Stimulated activated CD4-positive, alpha-beta T cell treated with anti-CD3 and anti-CD28 coated beads, Interleukin-1b, Interleukin-23, amount 100 ng/mL, for 4 hours (primary cell): ENCODE measurements at regions not wholly inside any gene's neighbourhood (a gene's known extent, or its start where the extent isn't known, plus 50 kb on each side); places are given as distances from the start of the nearest gene placed in this dataset.

ENCODE experiments used
- DNase-seq, 2 donors: peaks; one replicate each; pipeline ENCODE4 v3.0.0-alpha.2; 2020; ENCODE audit warnings: low read depth in 2 of 2

DNA sequence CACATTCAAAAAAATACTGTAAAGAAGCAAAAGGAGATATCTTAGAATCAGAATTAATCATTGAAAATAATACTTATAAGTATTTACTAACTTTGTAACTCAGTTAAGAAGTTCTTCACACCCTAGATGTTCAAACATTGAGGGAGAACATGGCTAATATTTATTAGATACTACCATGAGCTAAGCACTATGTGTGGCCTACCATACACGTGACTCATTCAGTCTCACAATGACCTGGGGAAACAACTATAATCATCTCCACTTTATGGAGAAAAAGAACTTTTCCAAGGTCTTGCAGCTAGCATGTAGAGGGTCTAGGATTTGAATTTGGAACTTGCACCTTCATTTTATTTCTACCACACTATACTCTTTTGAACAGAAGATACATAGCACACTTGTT lies 361.9 kb upstream of the CFAP20DC start:
- no peak for DNase-seq

GRCh38 chr3:59411186-59411585 lies 361.4 kb upstream of the CFAP20DC start:
- DNase-seq: no peak

GRCh38 chr3:59408047-59408624 lies 358.3 kb upstream of the CFAP20DC start:
- no peak for DNase-seq

GRCh38 chr3:59407425-59407824 lies 357.6 kb upstream of the CFAP20DC start:
- DNase-seq: no peak

DNA sequence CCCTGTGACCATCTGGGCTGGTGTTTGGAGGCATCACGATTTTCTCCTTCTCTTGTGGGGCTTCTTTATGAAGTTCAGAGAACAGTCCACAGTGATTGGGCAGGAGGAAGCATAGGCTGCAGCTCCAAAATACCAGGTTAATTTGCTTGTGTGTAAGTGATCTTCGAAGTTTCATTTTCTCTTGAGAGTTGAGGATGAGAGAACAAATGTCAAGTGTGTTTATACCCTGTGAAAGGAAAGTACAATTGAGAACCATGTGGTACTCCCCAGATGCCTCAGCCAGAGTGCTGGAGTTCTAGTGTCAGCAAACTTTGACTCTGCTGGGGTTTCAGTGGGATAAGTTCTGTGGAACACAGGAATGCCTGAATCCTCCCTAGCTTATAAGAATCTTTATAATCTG lies 357.1 kb upstream of the CFAP20DC start:
- no peak for DNase-seq

DNA sequence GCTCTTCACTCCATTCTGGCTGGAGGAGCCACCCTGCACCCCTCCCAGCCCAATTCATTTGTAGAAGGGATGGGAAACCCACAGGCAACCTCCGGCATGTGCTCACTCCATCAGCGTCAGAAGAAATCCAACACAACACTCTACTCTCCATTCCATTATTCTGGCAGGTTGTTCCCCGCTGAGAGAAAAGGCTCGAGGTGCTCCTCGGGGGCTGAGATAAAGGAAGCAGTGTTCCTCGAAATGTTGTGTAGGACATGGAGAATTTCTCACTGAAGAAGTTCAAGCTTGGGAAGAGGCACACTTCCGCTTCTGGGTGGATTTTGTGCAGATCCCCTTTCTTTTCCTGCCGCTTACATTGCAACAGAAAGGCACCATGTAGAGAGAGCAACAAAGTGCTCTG lies 355.0 kb upstream of the CFAP20DC start:
- DNase-seq: no peak

DNA sequence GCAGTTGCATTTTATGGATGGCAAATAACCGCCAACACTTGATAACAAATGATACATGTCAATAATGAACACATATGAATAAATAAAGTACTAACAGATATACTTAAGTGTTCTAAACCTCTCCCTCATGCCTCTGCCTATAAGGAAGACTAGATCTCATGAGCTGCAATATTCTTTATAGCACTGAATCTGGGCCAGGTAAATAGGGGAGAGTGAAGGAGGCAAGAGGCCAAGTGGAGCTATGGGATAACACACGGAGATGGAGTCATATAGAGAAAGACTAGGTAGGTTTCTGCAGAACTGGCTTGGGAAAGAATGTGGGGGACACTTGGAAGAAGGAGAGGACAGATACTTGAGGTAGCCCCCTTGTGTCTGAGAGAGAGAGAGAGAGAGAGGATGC lies 354.2 kb upstream of the CFAP20DC start:
- no peak for DNase-seq

GRCh38 chr3:59401924-59402323 lies 352.1 kb upstream of the CFAP20DC start:
- no peak for DNase-seq

DNA sequence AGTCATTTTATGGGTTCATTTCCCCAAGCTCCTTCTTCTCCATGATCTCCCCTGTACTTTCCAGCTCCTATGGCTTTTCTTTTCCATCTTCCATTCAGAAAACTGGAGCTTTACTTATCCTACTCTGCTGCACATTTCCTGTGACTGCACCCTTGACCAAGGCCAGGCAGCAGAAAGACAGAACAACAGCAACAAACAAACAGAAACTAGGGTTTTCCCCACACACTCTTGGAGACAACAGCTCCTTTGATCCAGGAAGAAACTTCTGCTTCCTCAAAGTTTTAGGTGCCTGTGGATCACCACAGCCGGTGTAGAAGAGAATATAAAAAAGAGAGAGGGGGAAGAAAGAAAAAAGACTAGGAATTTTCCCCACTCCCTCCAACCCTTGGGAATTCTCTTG lies 342.3 kb upstream of the CFAP20DC start:
- no peak for DNase-seq

- DNase-seq: no peak
These were observed 341.3 kb upstream of the CFAP20DC start for GRCh38 chr3:59391131-59391530.

DNA sequence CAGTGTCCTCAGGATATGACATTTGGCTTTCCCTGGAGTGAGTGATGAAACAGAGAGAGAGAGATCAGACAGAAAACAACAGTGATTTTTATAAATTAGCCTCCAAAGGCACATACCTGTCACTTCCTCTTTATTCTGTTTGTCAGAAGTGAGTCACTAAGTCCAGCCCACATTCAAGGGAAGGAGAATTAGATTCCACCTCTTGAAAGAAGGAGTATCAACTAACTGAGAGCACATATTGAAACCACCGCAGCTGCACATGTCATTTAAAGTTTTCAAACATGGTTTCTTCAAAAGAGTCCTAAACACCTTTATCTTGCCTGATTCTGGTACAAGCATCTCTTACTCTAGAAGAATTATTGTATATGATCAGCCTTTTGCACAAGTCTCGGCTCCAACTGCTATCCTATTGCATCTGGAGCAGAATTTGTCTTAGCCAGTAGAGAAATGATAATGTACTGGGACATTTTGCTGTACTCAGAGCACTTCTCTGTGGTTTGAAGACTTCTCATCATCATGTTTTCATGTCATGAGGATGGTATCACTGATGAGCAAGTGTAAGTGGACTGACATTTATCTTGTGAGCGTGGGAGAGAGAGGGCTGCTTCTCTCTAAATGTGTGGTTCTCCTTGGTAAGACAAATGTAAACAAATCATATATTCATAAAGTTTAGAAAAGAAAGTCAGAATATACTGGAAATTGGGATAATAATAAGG lies 338.9 kb upstream of the CFAP20DC start:
- DNase-seq: no peak

- DNase-seq: no peak
These were observed 336.3 kb upstream of the CFAP20DC start for GRCh38 chr3:59386165-59386564.

- DNase-seq: no peak
These were observed 335.7 kb upstream of the CFAP20DC start for GRCh38 chr3:59385547-59385946.

DNA sequence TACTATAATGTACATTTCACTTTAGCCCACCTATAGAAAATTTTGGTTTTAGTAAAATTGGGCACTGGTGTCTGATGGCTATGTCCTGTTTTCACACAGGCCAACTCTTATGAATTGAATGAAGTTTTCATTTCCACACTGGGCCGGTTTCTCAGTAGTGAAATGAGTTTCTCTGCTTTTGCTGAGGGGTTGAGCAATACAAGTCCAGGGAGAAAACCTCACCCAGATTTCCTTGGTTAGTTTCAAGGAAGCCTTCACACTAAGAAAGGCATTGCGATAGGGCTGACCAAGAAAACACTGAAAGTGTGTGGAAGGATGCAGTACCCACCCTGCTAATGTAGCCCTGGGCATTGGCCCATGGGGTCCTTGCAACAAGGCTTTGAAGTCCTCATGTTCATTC lies 331.5 kb upstream of the CFAP20DC start:
- no peak for DNase-seq

GRCh38 chr3:59380146-59380545 lies 330.3 kb upstream of the CFAP20DC start:
- no peak for DNase-seq

- no peak for DNase-seq
These were observed 325.0 kb upstream of the CFAP20DC start for GRCh38 chr3:59374818-59375211.

GRCh38 chr3:59374091-59374817 lies 324.4 kb upstream of the CFAP20DC start:
- DNase-seq: no peak

DNA sequence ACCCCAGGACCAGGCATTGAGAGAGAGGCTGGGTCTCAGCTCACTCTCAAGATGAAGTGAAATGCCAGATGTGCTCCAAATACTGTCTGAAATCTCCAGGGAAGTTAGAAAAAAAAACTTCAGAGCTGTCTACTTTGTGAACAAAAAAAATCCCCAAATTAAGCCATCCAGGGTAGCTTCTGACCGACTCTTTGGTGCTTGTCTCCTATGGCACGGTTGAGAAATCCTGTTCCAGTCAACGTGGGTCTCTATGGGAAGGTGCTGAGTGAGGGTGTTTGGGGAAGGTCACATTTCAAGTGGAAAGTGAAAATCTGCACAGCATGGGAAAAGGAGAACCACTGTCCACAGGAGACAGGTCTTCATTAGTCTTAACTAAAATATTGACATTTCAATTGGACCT lies 322.5 kb upstream of the CFAP20DC start:
- DNase-seq: no peak

- no peak for DNase-seq
These were observed 319.3 kb upstream of the CFAP20DC start for GRCh38 chr3:59368900-59369675.

GRCh38 chr3:59367150-59367549 lies 317.3 kb upstream of the CFAP20DC start:
- DNase-seq: no peak

- DNase-seq: no peak
These were observed 316.4 kb upstream of the CFAP20DC start for GRCh38 chr3:59366218-59366617.

DNA sequence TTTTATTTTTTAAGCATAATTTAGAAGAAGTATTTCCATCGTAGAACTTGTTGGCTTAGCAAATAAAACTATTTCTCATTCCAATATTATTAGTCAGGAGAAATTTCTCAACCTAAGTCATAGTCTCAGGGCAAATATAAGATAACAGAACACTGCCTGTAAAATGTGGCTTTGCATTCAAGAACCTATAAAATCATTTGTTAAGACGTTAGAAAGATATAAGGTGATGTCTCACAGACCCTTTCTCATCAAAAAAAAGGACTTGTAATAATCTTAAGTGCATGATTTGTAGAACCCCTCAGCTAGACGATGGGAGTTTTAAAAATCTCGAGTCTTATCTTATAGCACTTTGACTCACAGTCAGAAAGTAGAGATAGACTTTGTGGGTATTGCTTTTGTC lies 314.7 kb upstream of the CFAP20DC start:
- DNase-seq: no peak
